ENCODE measurements at regions not wholly inside any gene's neighbourhood (a gene's known extent, or its start where the extent isn't known, plus 50 kb on each side); places are given as distances from the start of the nearest gene placed in this dataset.

GRCh38 chrX:15150586-15150985 lies 119.3 kb downstream of the ASB9 start:
- no peak for DNase-seq (ENCODE audit: low read depth)
- H3K4me3 ChIP-seq (ENCODE audit: low read depth, low read length), result no peak overlapping the region
- no peak for TF ChIP-seq CTCF (IDR thresholded peaks at IDR 0.05; ENCODE audit: low read depth, low read length, missing control alignments)

GRCh38 chrX:15146515-15146914 lies 123.4 kb downstream of the ASB9 start:
- DNase-seq (ENCODE audit: low read depth), result no peak
- no peak overlapping the region for H3K4me3 ChIP-seq (ENCODE audit: low read depth, low read length)
- peak; percentile 37 for TF ChIP-seq CTCF (IDR thresholded peaks at IDR 0.05; ENCODE audit: low read depth, low read length, missing control alignments)

GRCh38 chrX:15143825-15144121 lies 126.1 kb downstream of the ASB9 start:
- no peak overlapping the region for H3K4me3 ChIP-seq (ENCODE audit: low read depth, low read length)
- no peak for TF ChIP-seq CTCF (IDR thresholded peaks at IDR 0.05; ENCODE audit: low read depth, low read length, missing control alignments)
- no peak for DNase-seq (ENCODE audit: low read depth)

- H3K4me3 ChIP-seq (ENCODE audit: low read depth, low read length), result no peak overlapping the region
- peak; percentile 58 for TF ChIP-seq CTCF (IDR thresholded peaks at IDR 0.05; ENCODE audit: low read depth, low read length, missing control alignments)
- DNase-seq (ENCODE audit: low read depth), result no peak
Measured at GRCh38 chrX:15143050-15143824, 126.6 kb downstream of the ASB9 start.

GRCh38 chrX:15142084-15142715 lies 127.7 kb downstream of the ASB9 start:
- no peak for DNase-seq (ENCODE audit: low read depth)

GRCh38 chrX:15136795-15137194 lies 133.1 kb downstream of the ASB9 start:
- no peak overlapping the region for H3K4me3 ChIP-seq (ENCODE audit: low read depth, low read length)
- no peak for DNase-seq (ENCODE audit: low read depth)
- no peak for TF ChIP-seq CTCF (IDR thresholded peaks at IDR 0.05; ENCODE audit: low read depth, low read length, missing control alignments)

More at GRCh38 chrX:15142084-15142715, 127.7 kb downstream of the ASB9 start:
- TF ChIP-seq CTCF (IDR thresholded peaks at IDR 0.05; ENCODE audit: low read depth, low read length, missing control alignments), result no peak
- H3K4me3 ChIP-seq (ENCODE audit: low read depth, low read length), result no peak overlapping the region

GRCh38 chrX:15129412-15129811 lies 140.5 kb downstream of the ASB9 start:
- no peak for DNase-seq (ENCODE audit: low read depth)
- H3K4me3 ChIP-seq (ENCODE audit: low read depth, low read length), result no peak overlapping the region
- TF ChIP-seq CTCF (IDR thresholded peaks at IDR 0.05; ENCODE audit: low read depth, low read length, missing control alignments), result no peak
